ENCODE measurements at regions not wholly inside any gene's neighbourhood (a gene's known extent, or its start where the extent isn't known, plus 50 kb on each side); places are given as distances from the start of the nearest gene placed in this dataset.

DNA sequence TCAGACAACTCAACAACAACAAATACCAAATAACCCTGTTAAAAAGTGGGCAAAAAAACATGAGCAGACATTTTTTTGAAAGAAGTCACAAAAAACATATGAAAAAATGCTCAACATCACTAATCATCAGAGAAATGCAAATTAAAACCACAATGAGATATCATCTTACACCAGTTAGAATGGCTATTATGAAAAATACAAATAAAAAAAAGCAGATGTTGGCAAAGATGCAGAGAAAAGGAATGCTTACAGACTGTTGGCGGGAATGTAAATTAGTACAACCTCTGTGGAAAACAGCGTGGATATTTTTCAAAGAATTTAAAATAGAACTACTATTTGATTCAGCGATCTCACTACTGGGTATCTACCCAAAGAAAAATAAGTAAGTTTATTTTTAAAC, 114.0 kb downstream of the SLC38A4 start:
- peaks cover 0 to 3% of the 10 kb centered on the region in 2 donors for H3K9me3 ChIP-seq (ENCODE audit: control insufficient read depth in 1 of 2, low read length in 2 of 2)
- H3K4me1 ChIP-seq (ENCODE audit: control insufficient read depth in 1 of 2, insufficient read depth in 2 of 2, low read length in 2 of 2), result no peaks in the 10 kb centered on the region
- no peak overlapping the region for H3K9ac ChIP-seq (ENCODE audit: low read depth in 1 of 2, low read length in 2 of 2)
- no peaks in the 10 kb centered on the region for H3K36me3 ChIP-seq (ENCODE audit: control insufficient read depth in 1 of 2, insufficient read depth in 2 of 2, low read length in 2 of 2)
- no peak overlapping the region for H3K4me3 ChIP-seq (ENCODE audit: low read depth in 1 of 2, low read length in 2 of 2)
- no peaks in the 10 kb centered on the region for H3K27me3 ChIP-seq (ENCODE audit: control insufficient read depth in 1 of 2, insufficient read depth in 2 of 2, low read length in 2 of 2)
- H3K27ac ChIP-seq (ENCODE audit: low read depth, low read length), result no peak overlapping the region

DNA sequence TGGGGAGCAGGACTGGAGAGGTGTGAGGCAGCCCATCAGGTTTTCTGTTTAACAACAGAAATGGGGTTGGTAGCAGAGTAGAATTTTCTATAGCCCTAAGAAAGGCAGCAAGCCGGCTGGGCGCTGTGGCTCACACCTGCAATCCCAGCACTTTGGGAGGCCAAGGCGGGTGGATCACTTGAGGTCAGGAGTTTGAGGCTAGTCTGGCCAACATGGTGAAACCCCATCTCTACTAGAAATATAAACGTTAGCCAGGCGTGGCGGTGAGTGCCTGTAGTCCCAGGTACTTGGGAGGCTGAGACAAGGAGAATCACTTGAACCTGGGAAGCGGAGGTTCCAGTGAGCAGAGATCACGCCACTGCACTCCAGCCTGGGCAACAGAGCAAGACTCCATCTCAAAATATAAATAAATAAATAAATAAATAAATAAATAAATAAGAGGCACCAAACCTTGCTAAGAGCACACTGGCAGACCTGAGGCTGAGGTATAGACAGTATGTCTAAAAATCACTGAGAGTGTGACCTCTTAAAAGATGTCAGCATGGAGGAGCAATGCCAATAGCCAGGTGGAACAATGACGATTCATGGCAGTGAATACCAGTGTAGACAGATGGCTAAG, 115.6 kb downstream of the SLC38A4 start:
- no peaks in the 10 kb centered on the region for H3K27me3 ChIP-seq (ENCODE audit: control insufficient read depth in 1 of 2, insufficient read depth in 2 of 2, low read length in 2 of 2)
- H3K9ac ChIP-seq (ENCODE audit: low read depth in 1 of 2, low read length in 2 of 2), result no peak overlapping the region
- no peak overlapping the region for H3K27ac ChIP-seq (ENCODE audit: low read depth, low read length)
- no peaks in the 10 kb centered on the region for H3K9me3 ChIP-seq (ENCODE audit: control insufficient read depth in 1 of 2, low read length in 2 of 2)
- no peaks in the 10 kb centered on the region for H3K36me3 ChIP-seq (ENCODE audit: control insufficient read depth in 1 of 2, insufficient read depth in 2 of 2, low read length in 2 of 2)
- no peak overlapping the region for H3K4me3 ChIP-seq (ENCODE audit: low read depth in 1 of 2, low read length in 2 of 2)
- H3K4me1 ChIP-seq (ENCODE audit: control insufficient read depth in 1 of 2, insufficient read depth in 2 of 2, low read length in 2 of 2), result no peaks in the 10 kb centered on the region

DNA sequence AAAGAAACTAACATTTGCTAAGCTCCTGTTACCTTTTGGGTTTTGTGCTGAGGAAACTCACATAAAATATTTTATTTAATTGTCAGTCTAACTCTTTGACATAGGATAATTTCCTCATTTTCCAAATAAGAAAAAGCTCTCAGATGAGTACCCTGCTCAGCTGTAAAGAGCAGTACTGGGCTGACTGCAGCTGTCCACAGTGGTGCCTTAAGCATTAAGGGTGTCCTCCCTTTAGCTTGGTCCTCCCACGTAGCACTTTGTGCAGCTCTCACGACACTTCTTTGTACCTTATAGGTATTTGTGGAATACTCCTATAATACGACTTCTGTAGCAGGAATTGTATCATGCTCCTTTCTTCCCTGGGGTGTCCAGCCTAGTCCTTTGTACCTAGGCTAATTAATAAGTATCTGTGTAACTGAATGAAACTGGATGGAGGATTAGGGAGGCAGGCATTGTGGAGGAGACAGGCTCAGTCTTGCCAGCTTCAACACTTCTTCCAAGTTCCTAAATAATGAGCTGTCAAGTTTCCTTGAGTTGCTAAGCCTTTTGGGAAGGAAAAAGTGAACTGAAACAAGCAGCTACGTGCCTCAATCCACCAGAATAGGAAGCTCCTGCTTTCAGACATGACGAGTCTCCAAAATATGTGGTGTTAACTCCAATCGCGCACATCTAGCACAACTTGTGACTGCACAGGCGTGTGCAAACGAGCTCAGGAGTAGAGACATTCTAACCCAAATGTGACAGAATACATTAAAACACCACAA, 123.0 kb downstream of the SLC38A4 start:
- no peaks in the 10 kb centered on the region for H3K27me3 ChIP-seq (ENCODE audit: control insufficient read depth in 1 of 2, insufficient read depth in 2 of 2, low read length in 2 of 2)
- H3K9me3 ChIP-seq (ENCODE audit: control insufficient read depth in 1 of 2, low read length in 2 of 2), result peaks cover 0 to 4% of the 10 kb centered on the region in 2 donors
- H3K4me3 ChIP-seq (ENCODE audit: low read depth in 1 of 2, low read length in 2 of 2), result no peak overlapping the region
- no peaks in the 10 kb centered on the region for H3K36me3 ChIP-seq (ENCODE audit: control insufficient read depth in 1 of 2, insufficient read depth in 2 of 2, low read length in 2 of 2)
- no peak overlapping the region for H3K9ac ChIP-seq (ENCODE audit: low read depth in 1 of 2, low read length in 2 of 2)
- no peaks in the 10 kb centered on the region for H3K4me1 ChIP-seq (ENCODE audit: control insufficient read depth in 1 of 2, insufficient read depth in 2 of 2, low read length in 2 of 2)
- H3K27ac ChIP-seq (ENCODE audit: low read depth, low read length), result no peak overlapping the region

DNA sequence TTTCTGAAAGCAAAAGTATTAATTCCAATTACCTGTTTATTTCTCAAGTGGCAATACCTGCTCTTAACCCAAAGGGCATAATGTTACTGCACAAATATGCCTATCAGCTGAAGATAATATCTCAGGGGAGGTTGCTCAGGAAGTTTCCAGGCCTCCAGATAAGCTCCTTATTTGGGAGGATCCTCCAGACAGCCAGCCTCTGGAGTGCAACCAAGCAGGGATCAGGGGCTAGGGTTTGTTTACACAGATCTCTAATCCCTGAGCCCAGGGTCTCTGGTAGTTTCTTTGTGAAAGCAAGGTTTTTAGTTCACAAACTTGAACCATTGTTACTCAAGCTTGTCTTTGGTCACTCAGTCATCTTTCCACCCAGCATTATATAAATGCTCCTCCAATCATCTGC, 124.4 kb downstream of the SLC38A4 start:
- no peaks in the 10 kb centered on the region for H3K4me1 ChIP-seq (ENCODE audit: control insufficient read depth in 1 of 2, insufficient read depth in 2 of 2, low read length in 2 of 2)
- no peak overlapping the region for H3K27ac ChIP-seq (ENCODE audit: low read depth, low read length)
- H3K9ac ChIP-seq (ENCODE audit: low read depth in 1 of 2, low read length in 2 of 2), result no peak overlapping the region
- no peaks in the 10 kb centered on the region for H3K36me3 ChIP-seq (ENCODE audit: control insufficient read depth in 1 of 2, insufficient read depth in 2 of 2, low read length in 2 of 2)
- no peaks in the 10 kb centered on the region for H3K27me3 ChIP-seq (ENCODE audit: control insufficient read depth in 1 of 2, insufficient read depth in 2 of 2, low read length in 2 of 2)
- H3K9me3 ChIP-seq (ENCODE audit: control insufficient read depth in 1 of 2, low read length in 2 of 2), result peaks cover 0 to 4% of the 10 kb centered on the region in 2 donors
- no peak overlapping the region for H3K4me3 ChIP-seq (ENCODE audit: low read depth in 1 of 2, low read length in 2 of 2)

DNA sequence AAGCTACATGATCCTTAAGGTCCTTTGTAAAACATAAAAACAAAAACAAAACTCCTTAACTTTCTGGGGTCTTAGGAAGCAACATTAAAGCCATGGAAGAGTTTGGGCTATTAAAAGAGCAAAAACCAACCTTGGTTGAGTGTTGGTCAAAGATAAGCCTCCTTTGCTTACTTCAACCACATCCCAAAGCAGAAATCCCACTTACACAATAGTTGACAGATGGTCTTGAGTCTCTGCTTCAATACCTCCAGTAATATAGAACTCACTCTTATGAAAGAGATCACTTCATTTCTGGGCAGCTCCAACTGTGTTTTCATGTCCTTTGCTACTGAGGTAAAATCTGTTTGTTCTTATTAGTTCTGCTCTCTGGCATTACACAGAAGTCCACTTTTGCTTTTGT, 125.8 kb downstream of the SLC38A4 start:
- H3K4me1 ChIP-seq (ENCODE audit: control insufficient read depth in 1 of 2, insufficient read depth in 2 of 2, low read length in 2 of 2), result no peaks in the 10 kb centered on the region
- no peaks in the 10 kb centered on the region for H3K36me3 ChIP-seq (ENCODE audit: control insufficient read depth in 1 of 2, insufficient read depth in 2 of 2, low read length in 2 of 2)
- H3K9me3 ChIP-seq (ENCODE audit: control insufficient read depth in 1 of 2, low read length in 2 of 2), result peaks cover 0 to 4% of the 10 kb centered on the region in 2 donors
- no peak overlapping the region for H3K4me3 ChIP-seq (ENCODE audit: low read depth in 1 of 2, low read length in 2 of 2)
- no peak overlapping the region for H3K9ac ChIP-seq (ENCODE audit: low read depth in 1 of 2, low read length in 2 of 2)
- no peak overlapping the region for H3K27ac ChIP-seq (ENCODE audit: low read depth, low read length)
- H3K27me3 ChIP-seq (ENCODE audit: control insufficient read depth in 1 of 2, insufficient read depth in 2 of 2, low read length in 2 of 2), result no peaks in the 10 kb centered on the region

DNA sequence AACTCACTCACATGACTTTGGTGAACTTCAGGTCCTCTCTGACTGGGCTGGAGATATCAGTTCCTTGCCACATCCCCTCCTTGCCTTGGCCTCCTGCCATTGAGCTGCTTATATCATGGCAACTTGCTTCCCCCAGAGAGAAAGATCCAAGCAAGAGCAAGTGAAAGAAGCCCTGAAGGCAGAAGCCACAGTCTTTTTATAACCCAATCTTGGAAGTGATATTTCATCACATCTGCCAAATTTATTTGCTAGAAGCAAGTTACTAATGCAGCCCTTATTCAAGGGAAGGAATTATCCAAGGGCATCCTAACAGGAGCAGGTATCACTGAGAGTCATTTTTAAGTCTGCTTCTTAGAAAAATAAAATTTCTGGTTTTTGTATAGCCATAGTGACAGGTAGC, 127.8 kb downstream of the SLC38A4 start:
- H3K27me3 ChIP-seq (ENCODE audit: control insufficient read depth in 1 of 2, insufficient read depth in 2 of 2, low read length in 2 of 2), result no peaks in the 10 kb centered on the region
- no peak overlapping the region for H3K9ac ChIP-seq (ENCODE audit: low read depth in 1 of 2, low read length in 2 of 2)
- no peaks in the 10 kb centered on the region for H3K36me3 ChIP-seq (ENCODE audit: control insufficient read depth in 1 of 2, insufficient read depth in 2 of 2, low read length in 2 of 2)
- H3K4me3 ChIP-seq (ENCODE audit: low read depth in 1 of 2, low read length in 2 of 2), result no peak overlapping the region
- H3K4me1 ChIP-seq (ENCODE audit: control insufficient read depth in 1 of 2, insufficient read depth in 2 of 2, low read length in 2 of 2), result no peaks in the 10 kb centered on the region
- no peak overlapping the region for H3K27ac ChIP-seq (ENCODE audit: low read depth, low read length)
- H3K9me3 ChIP-seq (ENCODE audit: control insufficient read depth in 1 of 2, low read length in 2 of 2), result peaks cover 0 to 2% of the 10 kb centered on the region in 2 donors

DNA sequence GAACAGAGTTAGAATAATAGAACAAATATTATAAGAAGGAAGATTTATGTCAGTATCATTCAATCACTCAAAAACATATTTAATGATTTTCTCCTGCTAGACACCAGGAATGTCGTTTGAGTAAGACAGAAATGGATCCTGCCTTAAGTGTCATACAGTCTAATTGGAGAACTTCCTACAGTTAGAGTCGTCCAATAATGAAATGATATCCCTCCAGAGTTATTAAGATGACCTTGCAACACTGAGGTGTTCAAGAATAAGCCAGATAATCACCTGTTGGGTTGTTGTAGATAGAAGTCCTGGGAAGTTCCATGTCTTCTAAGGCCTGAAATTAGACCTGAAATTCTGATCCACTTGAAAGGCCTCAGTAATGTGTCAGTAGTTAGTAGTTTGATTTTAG, 132.3 kb downstream of the SLC38A4 start:
- Histone ChIP-seq H3K36me3 (ENCODE audit: control insufficient read depth in 1 of 2, insufficient read depth in 2 of 2, low read length in 2 of 2) (no peaks in the 10 kb centered on the region), H3K4me3 (ENCODE audit: low read depth in 1 of 2, low read length in 2 of 2) (no peak overlapping the region), H3K4me1 (ENCODE audit: control insufficient read depth in 1 of 2, insufficient read depth in 2 of 2, low read length in 2 of 2) (no peaks in the 10 kb centered on the region), H3K27me3 (ENCODE audit: control insufficient read depth in 1 of 2, insufficient read depth in 2 of 2, low read length in 2 of 2) (no peaks in the 10 kb centered on the region), H3K27ac (ENCODE audit: low read depth, low read length) (no peak overlapping the region), H3K9me3 (ENCODE audit: control insufficient read depth in 1 of 2, low read length in 2 of 2) (peaks cover 0 to 2% of the 10 kb centered on the region in 2 donors), H3K9ac (ENCODE audit: low read depth in 1 of 2, low read length in 2 of 2) (no peak overlapping the region)

DNA sequence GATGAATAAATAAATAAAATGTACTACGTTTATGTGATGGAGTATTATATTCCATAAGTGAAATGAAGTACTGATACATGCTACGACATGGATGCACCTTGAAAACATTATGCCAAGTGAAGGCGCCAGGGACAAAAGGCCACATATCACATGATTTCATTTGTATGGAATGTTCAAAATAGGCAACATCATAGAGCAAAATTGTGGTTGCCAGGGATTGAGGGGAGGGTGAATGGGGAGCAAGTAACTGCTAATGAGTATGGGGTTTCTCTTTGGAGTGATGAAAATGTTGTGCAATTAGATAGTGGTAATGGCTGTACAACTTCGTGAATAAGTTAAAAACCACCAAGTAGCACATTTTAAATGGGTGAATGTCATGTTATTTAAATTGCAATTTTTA, 132.8 kb downstream of the SLC38A4 start:
- no peak overlapping the region for H3K9ac ChIP-seq (ENCODE audit: low read depth in 1 of 2, low read length in 2 of 2)
- no peaks in the 10 kb centered on the region for H3K27me3 ChIP-seq (ENCODE audit: control insufficient read depth in 1 of 2, insufficient read depth in 2 of 2, low read length in 2 of 2)
- H3K4me1 ChIP-seq (ENCODE audit: control insufficient read depth in 1 of 2, insufficient read depth in 2 of 2, low read length in 2 of 2), result no peaks in the 10 kb centered on the region
- no peak overlapping the region for H3K4me3 ChIP-seq (ENCODE audit: low read depth in 1 of 2, low read length in 2 of 2)
- peaks cover 0 to 2% of the 10 kb centered on the region in 2 donors for H3K9me3 ChIP-seq (ENCODE audit: control insufficient read depth in 1 of 2, low read length in 2 of 2)
- H3K36me3 ChIP-seq (ENCODE audit: control insufficient read depth in 1 of 2, insufficient read depth in 2 of 2, low read length in 2 of 2), result no peaks in the 10 kb centered on the region
- H3K27ac ChIP-seq (ENCODE audit: low read depth, low read length), result no peak overlapping the region

DNA sequence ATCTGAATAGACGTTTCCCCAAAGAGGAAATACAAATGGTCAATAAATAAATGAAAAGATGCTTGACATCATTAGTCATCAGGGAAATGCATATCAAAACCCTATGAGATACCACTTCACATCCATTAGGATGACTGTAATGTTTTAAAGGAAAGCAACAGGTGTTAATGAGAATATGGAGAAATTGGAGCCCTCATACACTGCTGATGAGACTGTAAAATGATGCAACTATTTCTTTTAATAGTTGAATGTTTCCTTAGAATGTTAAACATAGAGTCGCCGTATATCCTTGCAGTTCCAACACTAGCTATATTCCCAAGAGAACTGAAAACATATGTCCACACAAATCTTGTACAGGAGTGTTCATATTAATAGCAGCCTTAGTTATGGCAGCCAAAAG, 133.2 kb downstream of the SLC38A4 start:
- Histone ChIP-seq H3K27ac (ENCODE audit: low read depth, low read length) (no peak overlapping the region), H3K36me3 (ENCODE audit: control insufficient read depth in 1 of 2, insufficient read depth in 2 of 2, low read length in 2 of 2) (no peaks in the 10 kb centered on the region), H3K9me3 (ENCODE audit: control insufficient read depth in 1 of 2, low read length in 2 of 2) (no peaks in the 10 kb centered on the region), H3K9ac (ENCODE audit: low read depth in 1 of 2, low read length in 2 of 2) (no peak overlapping the region), H3K4me1 (ENCODE audit: control insufficient read depth in 1 of 2, insufficient read depth in 2 of 2, low read length in 2 of 2) (no peaks in the 10 kb centered on the region), H3K27me3 (ENCODE audit: control insufficient read depth in 1 of 2, insufficient read depth in 2 of 2, low read length in 2 of 2) (no peaks in the 10 kb centered on the region), H3K4me3 (ENCODE audit: low read depth in 1 of 2, low read length in 2 of 2) (no peak overlapping the region)

DNA sequence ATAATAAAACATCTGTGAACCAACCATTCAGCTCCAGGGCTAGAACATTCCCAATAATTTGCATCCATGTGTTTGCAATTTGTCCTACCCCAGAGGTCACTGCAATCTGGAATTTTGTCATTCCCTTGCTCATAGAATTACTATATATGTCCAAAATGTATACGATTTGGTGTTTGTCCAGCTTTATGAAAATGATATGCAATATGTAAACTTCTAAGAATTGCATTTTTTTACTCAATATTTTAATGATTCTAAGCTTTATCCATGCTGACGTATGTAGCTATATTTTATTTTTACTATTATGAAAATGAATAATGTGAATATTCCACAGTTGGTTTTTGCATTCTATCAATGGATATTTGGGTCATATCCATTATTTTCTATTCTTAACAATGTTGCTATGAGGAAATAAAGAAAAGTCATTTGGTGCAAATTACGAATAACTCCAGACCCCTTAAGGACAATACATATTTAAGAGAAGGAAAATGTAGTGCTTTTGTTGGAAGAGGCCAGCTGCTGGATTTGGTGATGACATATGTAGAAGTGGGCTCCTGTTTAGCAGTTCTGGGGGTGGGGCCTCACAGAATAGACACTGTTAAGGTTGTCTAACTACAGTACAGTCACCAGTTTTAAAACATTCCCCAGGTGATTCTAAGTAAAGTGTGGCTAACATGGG, 139.4 kb downstream of the SLC38A4 start:
- Histone ChIP-seq H3K9ac (ENCODE audit: low read depth in 1 of 2, low read length in 2 of 2) (no peak overlapping the region), H3K27me3 (ENCODE audit: control insufficient read depth in 1 of 2, insufficient read depth in 2 of 2, low read length in 2 of 2) (no peaks in the 10 kb centered on the region), H3K27ac (ENCODE audit: low read depth, low read length) (no peak overlapping the region), H3K36me3 (ENCODE audit: control insufficient read depth in 1 of 2, insufficient read depth in 2 of 2, low read length in 2 of 2) (no peaks in the 10 kb centered on the region), H3K4me3 (ENCODE audit: low read depth in 1 of 2, low read length in 2 of 2) (no peak overlapping the region), H3K9me3 (ENCODE audit: control insufficient read depth in 1 of 2, low read length in 2 of 2) (no peaks in the 10 kb centered on the region), H3K4me1 (ENCODE audit: control insufficient read depth in 1 of 2, insufficient read depth in 2 of 2, low read length in 2 of 2) (no peaks in the 10 kb centered on the region)

Measured in duodenal mucosa (tissue), 2 donors.